Fibroblast of gingiva (primary cell): ENCODE measurements at regions not wholly inside any gene's neighbourhood (a gene's known extent, or its start where the extent isn't known, plus 50 kb on each side); places are given as distances from the start of the nearest gene placed in this dataset.
"Not testable (repeated sequence)": the region's sequence is repeated elsewhere in the genome, so short reads cannot be mapped to it uniquely, and the experiment has no call there.

Experiments used
- DNase-seq: peaks from one replicate; pipeline ENCODE4 v3.0.0-alpha.2; 2011; ENCODE audit warnings: low read depth

DNA sequence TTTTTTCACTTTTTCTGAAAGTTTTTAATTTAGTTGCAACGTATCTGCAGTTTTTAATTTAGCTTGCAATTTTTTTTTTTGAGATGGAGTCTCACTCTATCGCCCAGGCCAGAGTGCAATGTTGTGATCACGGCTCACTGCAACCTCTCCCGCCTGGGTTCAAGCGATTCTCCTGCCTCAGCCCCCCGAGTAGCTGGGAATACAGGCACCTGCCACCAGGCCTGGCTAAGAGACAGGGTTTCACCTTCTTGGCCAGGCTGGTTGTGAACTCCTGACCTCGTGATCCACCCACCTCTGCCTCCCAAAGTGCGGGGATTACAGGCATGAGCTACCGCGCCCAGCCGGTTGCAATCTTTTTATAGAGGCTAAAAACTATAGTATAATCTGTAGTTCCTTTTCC is 142.9 kb upstream of the ALCAM start:
- no peak for DNase-seq

DNA sequence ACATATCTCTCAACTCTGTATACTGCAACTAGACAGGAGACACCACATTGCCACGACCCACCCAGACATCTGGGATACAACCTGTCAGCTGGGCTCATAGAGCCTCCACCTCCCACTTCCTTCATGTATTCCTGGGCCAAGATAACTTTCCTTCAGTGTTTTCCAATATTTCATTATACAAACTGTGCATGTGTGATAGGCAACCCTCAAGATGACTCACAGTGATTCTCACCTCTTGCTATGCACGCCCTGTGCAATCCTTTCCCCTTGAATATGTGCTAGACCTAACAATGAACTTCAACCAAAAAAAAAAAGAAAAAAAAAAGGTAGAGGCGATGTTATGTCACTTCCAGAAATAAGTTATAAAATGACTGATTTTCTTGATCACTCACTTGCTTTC is 138.0 kb upstream of the ALCAM start:
- no peak for DNase-seq

DNA sequence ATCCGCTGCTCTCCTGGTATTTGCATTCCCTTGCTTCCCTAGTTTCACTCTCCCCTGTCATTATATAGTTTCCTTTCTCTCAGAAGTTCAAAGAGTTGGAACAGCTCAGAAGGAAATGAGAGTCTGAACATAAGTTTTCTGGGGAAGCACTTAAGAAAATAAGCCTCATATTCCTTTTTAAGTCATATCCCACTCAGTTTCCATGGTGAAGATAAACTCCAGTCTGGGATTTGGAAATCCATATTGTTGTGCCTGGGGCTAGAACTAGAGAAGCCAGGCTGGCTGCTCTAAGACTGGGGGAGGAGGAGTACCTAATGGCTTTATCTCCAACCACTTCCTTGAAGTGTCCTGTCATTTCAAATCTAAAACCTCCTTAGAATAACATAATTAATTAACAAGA is 134.2 kb upstream of the ALCAM start:
- no peak for DNase-seq

DNA sequence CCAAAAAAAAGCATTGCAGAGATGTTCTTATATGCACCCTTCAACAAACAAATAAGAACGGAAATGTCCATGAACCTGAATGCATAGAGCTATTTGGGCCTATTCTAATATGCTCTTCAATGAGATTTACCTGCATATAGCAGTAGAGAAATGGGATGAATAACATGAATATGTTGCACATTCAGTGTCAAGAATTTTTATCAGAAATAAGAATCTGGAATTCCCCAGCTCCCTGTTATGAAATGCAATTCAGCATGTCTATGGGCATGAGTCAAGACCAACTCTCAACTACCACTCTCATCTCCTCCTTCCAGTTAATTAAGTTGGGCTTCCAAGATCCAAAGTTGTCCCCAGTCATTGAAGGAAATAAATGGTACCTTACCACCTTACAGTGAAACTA is 133.7 kb upstream of the ALCAM start:
- no peak for DNase-seq

DNA sequence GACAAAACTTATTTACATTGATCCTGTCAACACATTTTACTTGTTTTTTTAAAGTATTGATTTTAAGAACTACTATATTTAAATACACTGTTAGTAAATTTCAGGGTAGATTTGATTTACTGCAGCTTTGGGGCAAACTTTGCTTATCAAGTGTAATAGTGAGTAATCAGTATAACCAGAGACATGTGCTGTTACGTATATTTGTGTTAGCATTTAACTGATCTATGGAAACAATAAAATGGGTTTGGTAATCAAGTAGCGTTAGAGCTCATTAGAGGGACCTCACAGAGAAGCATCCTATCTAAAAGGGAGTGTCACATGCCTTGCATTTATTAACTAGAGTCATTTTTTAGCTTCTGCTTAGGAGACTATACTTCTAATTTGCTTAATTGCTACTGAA is 131.5 kb upstream of the ALCAM start:
- DNase-seq, result no peak

DNA sequence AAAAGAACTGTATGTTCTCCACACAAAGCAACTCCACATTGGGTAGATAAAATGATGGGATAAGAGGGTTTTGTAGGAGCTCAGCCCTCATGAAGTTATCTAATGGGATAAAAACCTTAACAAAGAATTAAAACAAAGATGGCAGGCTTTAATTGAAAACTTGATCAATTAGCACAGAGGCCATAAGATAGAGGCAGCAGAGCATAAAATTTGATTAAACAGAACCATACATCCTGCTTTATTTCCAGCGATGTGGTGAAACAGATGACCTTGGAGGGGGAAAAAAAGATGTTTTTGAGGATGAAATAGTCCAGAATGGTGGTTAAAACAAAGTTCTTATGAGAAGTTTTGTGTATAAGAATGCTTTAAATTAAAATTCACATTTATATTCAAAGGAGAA is 130.9 kb upstream of the ALCAM start:
- DNase-seq, result no peak

DNA sequence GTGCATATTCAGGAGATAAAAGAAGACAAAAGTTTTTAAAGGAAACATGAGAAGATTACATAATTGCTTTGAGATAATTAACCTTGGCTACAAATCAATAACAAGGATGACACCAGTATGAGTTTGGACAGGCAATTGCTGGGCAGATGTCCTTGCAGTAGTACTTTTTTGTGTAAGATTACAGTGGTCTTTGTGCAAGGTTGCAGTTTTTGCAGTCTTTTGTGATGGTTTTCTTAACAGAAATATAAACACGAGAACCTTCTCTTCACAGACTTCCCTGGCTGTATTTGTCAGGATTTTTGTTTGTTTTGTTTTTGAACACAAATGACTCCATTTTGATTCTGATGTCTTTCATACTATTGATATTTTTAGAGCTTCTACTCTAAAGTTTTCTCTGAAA is 128.3 kb upstream of the ALCAM start:
- DNase-seq, result no peak

DNA sequence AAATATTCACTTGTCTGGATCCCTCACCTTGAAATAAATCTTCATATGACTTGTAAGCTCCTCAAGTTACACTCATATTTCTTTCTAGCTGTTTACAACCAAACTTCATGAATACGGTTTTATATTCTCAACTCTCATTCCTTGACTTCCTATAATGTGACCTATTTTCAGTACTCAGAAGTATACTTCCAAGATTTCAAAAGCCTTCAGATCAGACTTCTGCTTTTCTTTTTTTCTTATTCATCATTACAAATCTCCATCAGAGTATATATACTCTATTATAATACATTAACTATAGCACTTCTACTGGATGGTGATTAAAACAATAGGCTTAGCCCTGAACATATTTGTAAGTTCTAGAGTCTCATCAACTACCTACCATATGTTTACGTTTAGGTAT is 123.6 kb upstream of the ALCAM start:
- no peak for DNase-seq

DNA sequence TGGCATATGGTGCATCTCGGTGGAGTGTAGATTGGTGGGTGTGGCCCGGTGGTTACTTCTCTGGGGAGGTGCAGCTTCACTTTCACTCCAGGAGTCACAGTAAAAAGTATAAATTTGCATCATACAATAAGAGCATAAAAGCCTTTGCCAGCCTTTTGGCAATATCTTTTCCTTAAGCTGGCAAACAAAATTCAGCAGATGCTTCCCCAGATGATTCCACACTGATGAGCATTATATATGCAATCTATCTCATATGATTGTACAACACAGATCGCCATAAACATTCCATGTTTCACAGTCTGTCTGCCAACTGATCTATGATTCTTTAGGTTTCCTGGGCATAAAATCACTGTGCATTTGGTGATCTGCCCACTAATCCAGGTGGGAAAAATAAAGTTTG is 120.2 kb upstream of the ALCAM start:
- no peak for DNase-seq

DNA sequence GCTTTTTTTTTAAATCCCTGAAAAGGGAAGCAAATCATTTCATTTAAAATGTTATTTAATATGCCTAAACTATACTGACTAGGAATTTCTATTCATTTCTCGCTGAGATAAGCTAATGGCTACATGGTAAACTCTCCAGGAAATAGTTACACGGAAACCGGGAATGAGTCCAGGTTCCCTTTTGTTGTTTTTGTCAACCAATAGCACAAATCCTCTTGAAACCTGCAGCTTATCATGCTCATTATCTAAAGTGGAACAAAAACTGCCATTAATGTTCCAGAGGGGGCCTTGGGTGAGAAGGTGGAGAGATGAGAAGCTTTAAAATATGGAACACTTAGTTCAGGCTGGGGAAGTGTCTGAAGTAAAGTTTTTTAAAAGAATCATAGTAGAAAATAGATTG is 113.5 kb upstream of the ALCAM start:
- no peak for DNase-seq

DNA sequence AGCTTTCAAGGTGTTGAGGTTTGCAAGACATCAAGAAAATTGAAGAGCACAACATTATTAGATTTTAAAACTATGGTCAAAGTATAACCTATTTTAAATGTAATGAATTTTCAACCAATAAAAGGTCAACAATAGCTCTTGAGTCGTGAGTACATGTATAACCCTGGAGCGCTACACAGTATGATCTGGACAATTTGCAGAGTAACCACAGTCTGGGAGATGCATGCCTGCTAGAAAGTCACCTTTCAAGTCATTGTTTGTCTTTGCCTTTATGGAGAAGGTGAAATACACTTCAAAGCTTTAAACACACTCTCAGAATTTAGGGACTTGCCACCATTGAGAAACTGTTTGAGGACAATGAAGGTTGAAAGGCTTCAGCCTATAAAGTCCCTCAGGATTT is 112.6 kb upstream of the ALCAM start:
- no peak for DNase-seq

DNA sequence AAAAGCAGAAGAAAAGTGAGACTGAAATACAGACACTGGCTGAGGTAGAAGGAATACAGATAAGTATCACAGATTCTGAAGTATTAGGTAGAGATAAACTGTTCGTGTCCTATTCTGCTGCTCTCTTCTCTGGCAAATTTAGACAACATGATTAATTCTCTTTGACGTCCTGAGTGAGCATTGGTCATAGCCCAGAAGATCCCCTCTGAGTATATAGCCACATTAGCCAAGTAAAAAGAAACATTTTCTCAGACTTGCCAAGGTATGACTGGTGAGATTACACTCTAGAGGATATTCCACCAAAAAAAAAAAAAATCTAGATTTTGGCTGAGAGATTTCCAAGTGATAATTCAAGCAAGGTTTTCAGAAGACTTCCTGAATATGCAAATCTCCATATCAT is 111.4 kb upstream of the ALCAM start:
- DNase-seq, result peak; percentile 6

DNA sequence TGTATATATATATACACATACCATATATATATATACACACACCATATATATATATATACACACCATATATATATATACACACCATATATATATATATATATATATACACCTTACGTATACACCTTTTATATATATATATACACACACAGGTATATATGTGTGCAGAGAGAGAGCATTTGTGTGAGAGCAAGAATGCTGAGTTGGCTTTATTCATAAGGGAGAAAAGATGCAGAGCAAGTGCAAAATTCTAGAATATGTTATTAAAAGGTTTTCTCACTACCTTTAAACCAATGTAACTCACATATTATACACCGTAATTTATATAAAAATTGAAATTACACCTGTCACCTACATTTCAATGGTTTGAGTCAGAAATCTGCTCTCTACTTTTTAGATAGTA is 107.2 kb upstream of the ALCAM start:
- DNase-seq, result no peak

DNA sequence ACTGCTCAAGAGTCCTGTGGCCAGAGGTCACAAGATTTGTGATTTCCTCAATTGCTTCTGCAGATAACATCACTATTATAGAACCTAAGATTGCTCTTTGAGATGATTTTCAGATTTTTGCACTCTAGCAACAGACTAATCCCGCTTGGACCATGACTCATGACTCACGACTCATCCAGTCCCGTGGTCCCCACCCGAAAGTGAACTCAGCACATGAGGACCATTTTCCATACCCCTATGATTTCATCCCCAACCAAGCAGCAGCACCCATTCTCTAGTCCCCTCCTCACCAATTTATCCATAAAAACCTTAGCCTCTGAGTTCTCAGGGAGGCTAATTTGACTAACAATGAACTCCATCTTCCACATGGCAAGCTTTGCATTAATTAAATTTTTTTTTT is 106.3 kb upstream of the ALCAM start:
- DNase-seq, result no peak

DNA sequence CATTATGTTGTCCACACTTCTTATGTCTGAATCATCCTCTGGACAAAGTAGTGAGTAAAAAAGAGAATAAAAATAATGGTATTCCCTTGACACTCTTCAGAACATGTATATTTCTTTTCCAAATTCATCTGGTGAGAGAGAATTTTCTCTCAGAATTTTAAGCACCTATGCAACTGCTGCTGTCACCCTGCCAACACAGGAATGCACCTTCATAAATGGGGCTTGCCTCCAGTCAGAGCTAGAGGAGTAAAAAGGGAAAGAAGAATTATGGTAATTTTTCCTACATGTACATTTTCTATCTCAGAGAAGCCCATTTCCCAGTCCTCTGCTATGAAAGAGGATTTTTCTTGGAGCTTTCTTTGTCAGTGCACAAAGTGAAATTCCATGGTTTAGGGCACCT is 92.2 kb upstream of the ALCAM start:
- no peak for DNase-seq

DNA sequence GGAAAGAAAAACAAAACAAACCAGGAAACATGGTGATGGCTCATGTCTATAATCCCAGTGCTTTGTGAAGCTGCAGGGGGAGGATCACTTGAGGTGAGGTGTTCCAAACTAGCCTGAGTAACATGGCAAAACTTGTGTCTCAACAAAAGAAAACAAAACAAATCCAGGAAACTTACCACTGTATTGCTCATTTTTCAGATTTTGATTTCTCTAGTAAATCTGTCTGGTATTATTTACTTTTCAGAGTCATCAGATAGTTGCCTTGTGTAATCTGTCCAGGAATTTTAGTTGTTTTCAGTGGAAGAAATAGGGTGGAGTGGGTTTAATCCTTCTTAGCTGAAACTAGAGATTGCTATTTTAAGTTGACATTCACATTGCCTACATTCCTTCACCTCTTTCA is 91.8 kb upstream of the ALCAM start:
- DNase-seq, result peak; percentile 91

DNA sequence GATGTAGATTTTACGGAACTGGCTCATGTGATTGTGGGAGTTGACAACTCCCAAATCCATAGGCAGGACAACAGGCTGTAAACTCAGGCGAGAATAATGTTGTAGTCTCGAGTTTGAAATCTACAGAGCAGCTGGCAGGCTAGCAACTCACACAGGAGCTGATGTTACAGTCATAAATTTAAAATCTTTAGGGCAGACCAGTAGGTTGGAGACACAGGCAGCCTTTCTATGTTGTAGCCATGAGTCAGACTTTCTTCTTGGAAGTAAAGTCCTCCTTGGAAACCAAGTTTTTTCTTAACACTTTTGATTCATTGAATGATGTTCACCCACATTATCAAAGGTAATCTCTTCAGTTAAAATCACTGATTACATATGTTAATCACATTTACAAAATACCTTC is 89.1 kb upstream of the ALCAM start:
- peak; percentile 1 for DNase-seq

DNA sequence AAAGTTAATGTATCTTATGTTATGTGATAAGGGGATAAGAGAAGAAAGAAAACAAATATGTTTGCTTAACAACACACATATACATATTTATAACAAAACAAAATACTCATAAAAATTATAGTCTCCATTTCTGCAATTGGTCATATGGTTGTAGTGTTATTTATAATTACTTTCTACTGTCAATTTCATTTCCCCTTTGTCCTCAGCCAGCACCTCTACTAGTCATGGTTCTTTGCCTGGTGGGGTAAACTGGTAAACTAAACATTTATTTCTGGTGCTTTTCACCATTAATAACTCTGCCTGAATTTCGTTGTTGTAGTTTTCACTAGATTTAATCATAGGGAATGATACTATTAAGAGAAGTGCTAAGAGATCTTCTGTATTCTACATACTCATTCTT is 88.0 kb upstream of the ALCAM start:
- DNase-seq, result no peak

DNA sequence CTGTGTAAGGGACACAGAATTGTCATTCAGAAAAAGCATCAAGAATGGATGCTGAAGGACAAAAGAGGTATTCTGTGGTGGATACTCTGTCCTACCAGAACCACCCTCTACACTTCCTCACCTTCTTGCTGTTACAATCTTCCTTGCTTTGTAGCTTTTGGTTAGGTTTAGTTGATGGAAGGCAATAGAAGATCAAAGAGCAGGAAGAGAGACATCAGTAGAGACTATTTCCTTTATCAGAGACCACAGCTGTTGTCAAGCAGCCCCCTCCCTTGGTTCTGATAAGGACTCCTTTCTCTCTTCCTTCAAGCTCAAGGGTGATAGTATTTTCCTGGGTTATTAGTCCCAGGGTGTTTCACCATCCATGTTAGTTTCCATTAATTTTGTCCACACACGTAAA is 84.7 kb upstream of the ALCAM start:
- no peak for DNase-seq

DNA sequence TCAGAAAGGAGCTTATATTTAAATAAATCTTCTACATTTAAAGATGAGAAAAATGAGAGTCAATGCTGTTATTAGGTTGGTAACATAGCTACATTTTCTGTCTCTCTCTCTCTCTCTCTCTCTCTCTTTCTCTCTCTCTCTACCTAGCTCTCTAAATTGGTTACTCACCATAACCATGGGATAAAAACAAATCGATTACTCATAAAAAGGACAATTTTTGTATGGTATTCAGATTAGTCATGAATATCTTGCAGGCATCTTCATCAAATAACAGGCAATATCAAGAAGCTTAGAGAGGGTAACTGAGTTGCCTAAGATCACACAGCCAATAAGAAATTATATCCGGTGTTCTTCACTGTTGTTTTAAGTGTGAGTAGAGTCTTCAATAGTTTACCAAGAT is 81.8 kb upstream of the ALCAM start:
- no peak for DNase-seq

DNA sequence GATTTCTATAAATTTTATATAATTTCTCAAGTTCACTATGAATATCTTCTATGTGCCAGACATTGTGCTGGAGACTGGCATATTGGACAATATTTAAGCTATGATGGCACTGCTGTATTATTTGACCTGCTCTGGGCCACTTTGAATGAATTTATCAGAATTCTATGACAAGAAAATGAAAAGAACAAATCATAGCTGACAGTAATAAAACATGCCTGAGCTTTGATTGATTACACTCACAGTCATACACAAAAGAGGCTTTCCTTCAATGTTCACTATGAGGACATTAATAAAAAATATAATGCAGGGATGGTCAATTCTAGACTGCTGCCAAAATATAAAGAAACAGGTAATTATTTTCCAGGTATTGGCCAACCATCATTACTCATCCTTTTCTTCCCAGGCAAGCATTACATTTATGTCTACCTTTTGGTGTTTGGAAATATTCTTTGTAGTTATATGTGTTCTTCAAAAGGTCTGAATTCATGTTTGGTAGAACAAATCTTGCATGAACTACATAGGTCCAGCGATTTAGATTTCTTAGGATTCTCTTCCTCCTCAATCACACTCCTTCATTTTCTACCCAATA is 81.0 kb upstream of the ALCAM start:
- no peak for DNase-seq

DNA sequence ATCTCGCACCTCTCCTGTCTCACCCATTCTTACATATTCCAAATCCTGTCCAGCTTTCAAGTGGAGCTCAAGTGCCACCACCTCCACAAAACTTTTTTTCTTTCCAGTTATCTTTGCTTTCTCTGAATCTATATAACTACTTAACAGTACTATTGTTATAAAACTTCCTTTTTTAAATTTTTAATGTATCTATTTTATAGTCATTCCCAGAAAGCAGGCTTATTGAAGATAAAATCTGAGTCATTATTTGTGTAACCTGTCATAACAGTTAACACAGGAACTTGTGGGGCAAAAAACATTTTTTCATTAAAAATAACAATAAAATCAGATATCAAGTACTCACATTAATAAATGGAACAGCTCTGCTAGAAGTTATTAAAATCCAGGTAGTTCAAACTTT is 73.3 kb upstream of the ALCAM start:
- DNase-seq, result no peak

DNA sequence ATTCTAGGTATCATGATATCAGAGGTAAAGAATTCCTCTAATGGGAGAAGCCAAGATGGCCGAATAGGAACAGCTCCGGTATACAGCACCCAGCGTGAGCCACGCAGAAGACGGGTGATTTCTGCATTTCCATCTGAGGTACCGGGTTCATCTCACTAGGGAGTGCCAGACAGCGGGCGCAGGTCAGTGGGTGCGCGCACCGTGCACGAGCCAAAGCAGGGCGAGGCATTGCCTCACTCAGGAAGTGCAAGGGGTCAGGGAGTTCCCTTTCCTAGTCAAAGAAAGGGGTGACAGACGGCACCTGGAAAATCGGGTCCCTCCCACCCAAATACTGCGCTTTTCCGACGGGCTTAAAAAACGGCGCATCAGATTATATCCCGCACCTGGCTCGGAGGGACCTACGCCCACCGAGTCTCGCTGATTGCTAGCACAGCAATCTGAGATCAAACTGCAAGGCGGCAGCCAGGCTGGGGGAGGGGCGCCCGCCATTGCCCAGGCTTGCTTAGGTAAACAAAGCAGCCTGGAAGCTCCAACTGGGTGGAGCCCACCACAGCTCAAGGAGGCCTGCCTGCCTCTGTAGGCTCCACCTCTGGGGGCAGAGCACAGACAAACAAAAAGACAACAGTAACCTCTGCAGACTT is 70.4 kb upstream of the ALCAM start:
- not testable (repeated sequence) for DNase-seq

DNA sequence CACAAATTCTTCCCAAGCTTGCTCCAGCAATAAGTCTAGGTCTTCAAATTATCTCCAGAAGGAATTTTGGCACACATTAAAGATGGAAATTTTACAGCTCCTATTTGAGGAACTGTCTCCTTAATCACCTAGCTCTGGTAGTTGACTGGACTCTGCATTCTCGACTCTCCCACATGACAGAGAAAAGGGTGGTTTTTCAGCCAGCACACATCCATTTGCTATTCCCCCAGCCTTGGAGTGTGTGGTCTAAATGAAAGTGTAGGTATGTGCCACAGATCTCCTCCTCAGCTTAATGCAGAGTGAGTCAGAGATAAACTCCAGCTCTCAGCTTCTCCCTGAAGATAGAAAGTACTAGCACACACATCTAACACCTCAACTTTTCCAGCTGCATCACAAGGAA is 62.2 kb upstream of the ALCAM start:
- no peak for DNase-seq

DNA sequence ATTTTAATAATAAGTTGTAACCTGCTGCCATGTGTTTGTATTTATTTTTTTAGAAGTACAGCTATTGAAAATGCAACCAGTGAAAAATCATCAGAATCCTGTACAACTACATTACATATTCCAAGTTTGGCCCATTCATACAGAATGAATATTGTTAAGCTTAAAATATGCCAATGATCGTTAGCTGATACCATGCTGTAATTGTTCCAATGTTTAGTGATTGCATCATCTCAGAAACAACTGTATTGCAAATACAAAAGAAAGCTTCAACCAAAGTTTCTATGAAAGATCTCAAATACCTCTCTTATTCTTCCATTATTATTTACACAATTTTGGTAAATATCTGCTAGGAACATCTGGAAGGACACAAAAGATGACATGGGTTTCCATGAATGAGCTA is 51.6 kb upstream of the ALCAM start:
- peak; percentile 65 for DNase-seq
